Inflammatory macrophage treated with lipopolysaccharide for 4 hours (primary cell): ENCODE measurements at regions not wholly inside any gene's neighbourhood (a gene's known extent, or its start where the extent isn't known, plus 50 kb on each side); places are given as distances from the start of the nearest gene placed in this dataset.

ENCODE experiments used
- DNase-seq: peaks from one replicate; pipeline ENCODE4 v3.0.0-alpha.2; 2020

DNA sequence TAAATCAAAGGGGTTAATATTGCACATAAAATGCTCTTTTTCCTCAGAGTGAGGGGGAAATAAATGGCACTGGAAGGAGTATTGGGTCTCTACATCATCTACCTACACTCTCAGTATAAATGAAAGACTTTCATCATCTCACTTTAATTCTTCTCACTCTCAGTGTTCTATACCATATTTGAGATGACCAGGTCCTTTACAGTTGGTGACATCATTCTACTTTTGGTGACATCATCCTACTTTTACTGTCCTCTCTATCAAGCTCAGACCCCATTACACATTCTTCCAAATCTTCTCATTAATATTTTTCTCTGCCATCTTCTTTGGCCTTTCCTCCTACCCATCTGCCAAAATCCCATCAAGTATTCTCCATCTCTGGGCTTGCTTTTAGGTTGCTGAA, 74.6 kb upstream of the TMEM106B start:
- DNase-seq, result no peak

DNA sequence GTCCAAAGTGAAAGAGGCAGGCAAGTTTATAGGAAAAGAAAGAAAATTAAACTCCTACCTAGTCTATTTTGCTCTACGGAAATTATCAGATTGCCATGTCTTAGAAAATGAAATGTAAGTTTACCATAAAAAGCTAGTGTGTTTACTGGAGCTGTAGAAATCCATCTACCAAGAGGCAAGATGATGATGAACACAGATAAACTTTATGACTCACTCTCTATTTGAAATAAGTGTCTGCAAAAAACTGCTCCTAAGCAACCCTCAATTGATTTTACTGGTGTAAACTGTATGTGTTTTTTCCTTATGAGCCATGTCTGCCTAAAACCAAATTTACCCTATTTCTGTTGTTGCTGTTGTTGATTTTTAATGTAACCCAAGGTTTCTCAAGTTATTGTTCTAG, 73.8 kb upstream of the TMEM106B start:
- DNase-seq, result no peak

DNA sequence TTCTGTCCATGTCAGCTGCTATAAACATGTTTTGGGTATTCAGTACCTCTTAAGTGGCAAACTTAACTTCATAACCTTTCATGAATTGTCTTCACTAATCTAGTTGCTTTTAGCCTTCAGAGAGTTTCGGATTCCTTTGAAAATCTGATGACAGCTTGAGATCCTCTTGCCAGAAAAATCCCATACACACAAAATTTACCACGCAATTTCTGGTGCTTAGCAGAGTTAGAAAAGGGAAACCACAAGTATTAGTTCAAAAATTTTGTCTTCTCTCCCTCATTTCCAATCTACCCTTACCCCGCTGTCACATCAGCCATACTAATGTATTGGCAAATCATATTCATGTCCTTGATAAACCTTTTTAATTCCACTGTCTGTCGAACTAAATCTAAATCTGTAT, 72.7 kb upstream of the TMEM106B start:
- no peak for DNase-seq

- no peak for DNase-seq
Measured at GRCh38 chr7:12139416-12139815, 71.7 kb upstream of the TMEM106B start.

DNA sequence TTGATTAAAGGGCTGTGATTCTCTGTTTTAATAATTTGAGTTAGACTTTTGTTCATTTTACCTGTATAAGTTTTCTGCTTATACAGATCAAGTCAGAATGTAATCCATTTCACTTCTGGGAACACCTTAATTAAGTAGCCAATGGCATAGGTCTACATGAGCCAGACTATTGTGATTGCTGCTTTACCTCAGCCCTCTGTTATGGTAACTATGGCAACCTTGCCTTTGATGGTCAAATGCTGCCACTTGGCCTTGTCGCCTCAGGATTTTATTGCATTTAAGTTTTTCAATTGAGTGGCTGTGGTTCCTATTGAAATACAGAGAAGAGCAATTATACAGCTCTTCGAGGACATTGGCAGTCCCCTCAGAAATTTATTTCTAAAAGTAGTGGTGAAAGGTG, 64.3 kb upstream of the TMEM106B start:
- DNase-seq, result no peak

GRCh38 chr7:12152196-12152918, 58.7 kb upstream of the TMEM106B start:
- no peak for DNase-seq

GRCh38 chr7:12154119-12154518, 57.0 kb upstream of the TMEM106B start:
- no peak for DNase-seq

GRCh38 chr7:12157517-12157916, 53.6 kb upstream of the TMEM106B start:
- DNase-seq, result no peak

- DNase-seq, result no peak
Measured at GRCh38 chr7:12158334-12159060, 52.6 kb upstream of the TMEM106B start.

- DNase-seq, result no peak
Measured at GRCh38 chr7:12161146-12161545, 49.9 kb upstream of the TMEM106B start.
